T-cell (primary cell): ENCODE measurements at regions not wholly inside any gene's neighbourhood (a gene's known extent, or its start where the extent isn't known, plus 50 kb on each side); places are given as distances from the start of the nearest gene placed in this dataset.

ENCODE experiments used
- ATAC-seq, 4 experiments: fragments of 200-7000 bp in 3 of 4; fragments of 150-1000 bp in 1 of 4; cut with Tn5 transposase; replicated peaks in 1 of 4; 1 replicate in 3 of 4; 2 replicates in 1 of 4; pipeline ENCODE4 v1.10.0; 2021; ENCODE audit warnings: moderate library complexity in 3 of 4, mild to moderate bottlenecking in 2 of 4, moderate number of reproducible peaks in 1 of 4
- CTCF ChIA-PET, 2 donors: fragments of 300-600 bp; sonication (Branson Sonifier 250); formaldehyde crosslinking; loops; one replicate each; lab custom pipeline; 2022; ENCODE audit warnings: antibody characterized with exemption in 2 of 2; lab: Charles Lee
- POLR2A ChIA-PET, 2 donors: fragments of 300-600 bp; sonication (Branson Sonifier 250); formaldehyde crosslinking; loops; one replicate each; lab custom pipeline; 2022; ENCODE audit warnings: antibody characterized with exemption in 2 of 2; lab: Charles Lee
- DNase-seq, 35 experiments: peaks; one replicate each; pipeline versions ENCODE4 v3.0.0 to v3.0.0-alpha.2; 2013 to 2023
- H3K27ac ChIP-seq: one replicate; pipeline ENCODE4 v1.5.1; 2013; ENCODE audit warnings: low read length
- H3K27me3 ChIP-seq, 2 experiments: replicated peaks in 1 of 2; 1 replicate in 1 of 2; 2 replicates in 1 of 2; pipeline versions ENCODE4 v1.6.1 to v1.7.0; 2013; ENCODE audit warnings: low read length in 1 of 2, mixed read lengths in 1 of 2; ENCODE audit not compliant: control insufficient read depth in 2 of 2, insufficient read depth in 2 of 2; ENCODE audit errors: extremely low read depth in 1 of 2
- H3K36me3 ChIP-seq, 2 donors: 1 replicate in 1 of 2; 2 replicates in 1 of 2; pipeline versions ENCODE4 v1.6.1 to v1.7.0; 2013; ENCODE audit warnings: low read length in 1 of 2; ENCODE audit not compliant: control insufficient read depth in 2 of 2, insufficient read depth in 1 of 2; ENCODE audit errors: extremely low read depth in 1 of 2
- H3K4me1 ChIP-seq, 2 experiments: 1 replicate in 1 of 2; 2 replicates in 1 of 2; pipeline versions ENCODE4 v1.6.1 to v1.7.0; 2013; ENCODE audit warnings: low read length in 2 of 2, mixed read lengths in 1 of 2; ENCODE audit not compliant: insufficient read depth in 2 of 2, control insufficient read depth in 1 of 2; ENCODE audit errors: extremely low read depth in 1 of 2
- H3K4me3 ChIP-seq, 2 donors: 1 replicate in 1 of 2; 2 replicates in 1 of 2; pipeline versions ENCODE4 v1.5.1 to v1.7.0; 2013; ENCODE audit warnings: mild to moderate bottlenecking in 2 of 2, low read length in 1 of 2, moderate library complexity in 1 of 2; ENCODE audit not compliant: control insufficient read depth in 1 of 2; ENCODE audit errors: extremely low read depth in 1 of 2
- H3K9me3 ChIP-seq: 2 replicates; pipeline ENCODE4 v1.7.0; 2013
- H3K27ac Mint-ChIP-seq, 2 donors: one replicate each; pipeline ENCODE4 v1.8.0; 2020 to 2021; ENCODE audit warnings: mild to moderate bottlenecking in 2 of 2, mixed read lengths in 2 of 2
- H3K27me3 Mint-ChIP-seq, 2 donors: one replicate each; pipeline ENCODE4 v1.8.0; 2021 to 2022; ENCODE audit warnings: mixed read lengths in 2 of 2
- H3K36me3 Mint-ChIP-seq: one replicate; pipeline ENCODE4 v1.8.0; 2021; ENCODE audit warnings: mixed read lengths
- H3K4me1 Mint-ChIP-seq, 3 donors: one replicate each; pipeline ENCODE4 v1.8.0; 2020 to 2022; ENCODE audit warnings: mixed read lengths in 3 of 3, mild to moderate bottlenecking in 1 of 3
- H3K4me3 Mint-ChIP-seq, 3 donors: one replicate each; pipeline ENCODE4 v1.8.0; 2020 to 2022; ENCODE audit warnings: mild to moderate bottlenecking in 3 of 3, mixed read lengths in 3 of 3, moderate library complexity in 3 of 3
- H3K9me3 Mint-ChIP-seq, 3 donors: one replicate each; pipeline ENCODE4 v1.8.0; 2020 to 2022; ENCODE audit warnings: mixed read lengths in 3 of 3
- WGBS: methylation state at CpG from one replicate; pipeline ENCODE4 v1.1.5; 2013; ENCODE audit warnings: missing lambda C conversion rate; ENCODE audit not compliant: insufficient coverage; 5-methylcytosine and 5-hydroxymethylcytosine counted together

- H3K36me3 Mint-ChIP-seq = no peaks in the 10 kb centered on the region
- no peak overlapping the region for H3K27ac Mint-ChIP-seq
- no peak overlapping the region for H3K4me3 Mint-ChIP-seq
- Histone ChIP-seq H3K36me3 (no peaks in the 10 kb centered on the region), H3K4me3 (no peak overlapping the region), H3K27me3 (no peaks in the 10 kb centered on the region), H3K27ac (no peak overlapping the region), H3K9me3 (no peaks in the 10 kb centered on the region), H3K4me1 (no peaks in the 10 kb centered on the region)
- DNase-seq = no peak
- H3K9me3 Mint-ChIP-seq = no peaks in the 10 kb centered on the region
- CTCF ChIA-PET = no interaction called here
- ATAC-seq = no peak
- no peaks in the 10 kb centered on the region for H3K27me3 Mint-ChIP-seq
- POLR2A ChIA-PET = no interaction called here
- no CpG with 5 or more reads among the region's 2 CpGs for WGBS
- H3K4me1 Mint-ChIP-seq = no peaks in the 10 kb centered on the region
These were observed 447.1 kb upstream of the MAP3K7 start for GRCh38 chr6:91033964-91034363.

GRCh38 chr6:91031581-91031980, 444.7 kb upstream of the MAP3K7 start:
- WGBS = 77% methylated on average over 3 of the region's 4 CpGs
- no peaks in the 10 kb centered on the region for H3K4me1 ChIP-seq
- Mint-ChIP-seq H3K36me3 (no peaks in the 10 kb centered on the region), H3K27ac (no peak overlapping the region), H3K27me3 (peaks cover 0 to 8% of the 10 kb centered on the region in 2 donors), H3K9me3 (no peaks in the 10 kb centered on the region), H3K4me1 (no peaks in the 10 kb centered on the region), H3K4me3 (no peak overlapping the region)
- no peak for ATAC-seq
- no peaks in the 10 kb centered on the region for H3K36me3 ChIP-seq
- ChIA-PET CTCF (no interaction called here), POLR2A (interaction anchor here in 1 of 2 donors (0.5 kb wide), 1 partner anchor 21 kb away, joined by 4 read pairs; no protein-coding TSS in a partner anchor)
- no peak overlapping the region for H3K27ac ChIP-seq
- no peaks in the 10 kb centered on the region for H3K27me3 ChIP-seq
- no peaks in the 10 kb centered on the region for H3K9me3 ChIP-seq
- H3K4me3 ChIP-seq = no peak overlapping the region
- no peak for DNase-seq

GRCh38 chr6:91029211-91029610, 442.3 kb upstream of the MAP3K7 start:
- H3K9me3 Mint-ChIP-seq = no peaks in the 10 kb centered on the region
- no peak overlapping the region for H3K4me3 Mint-ChIP-seq
- no peak for DNase-seq
- H3K4me1 ChIP-seq = no peaks in the 10 kb centered on the region
- ChIA-PET POLR2A (no interaction called here), CTCF (no interaction called here)
- H3K4me3 ChIP-seq = no peak overlapping the region
- no peaks in the 10 kb centered on the region for H3K27me3 ChIP-seq
- H3K27me3 Mint-ChIP-seq = peaks cover 0 to 8% of the 10 kb centered on the region in 2 donors
- H3K27ac Mint-ChIP-seq = no peak overlapping the region
- no peaks in the 10 kb centered on the region for H3K4me1 Mint-ChIP-seq
- H3K36me3 Mint-ChIP-seq = no peaks in the 10 kb centered on the region
- H3K9me3 ChIP-seq = no peaks in the 10 kb centered on the region
- ATAC-seq = no peak
- no peaks in the 10 kb centered on the region for H3K36me3 ChIP-seq
- no peak overlapping the region for H3K27ac ChIP-seq
- 93% methylated on average over 4 of the region's 6 CpGs for WGBS

GRCh38 chr6:91023529-91023928, 436.7 kb upstream of the MAP3K7 start:
- Histone ChIP-seq H3K4me3 (no peak overlapping the region), H3K9me3 (no peaks in the 10 kb centered on the region), H3K36me3 (no peaks in the 10 kb centered on the region), H3K27ac (no peak overlapping the region), H3K27me3 (no peaks in the 10 kb centered on the region), H3K4me1 (no peaks in the 10 kb centered on the region)
- Mint-ChIP-seq H3K27ac (no peak overlapping the region), H3K36me3 (no peaks in the 10 kb centered on the region), H3K9me3 (no peaks in the 10 kb centered on the region), H3K4me3 (no peak overlapping the region), H3K27me3 (peaks cover 0 to 8% of the 10 kb centered on the region in 2 donors), H3K4me1 (no peaks in the 10 kb centered on the region)
- DNase-seq (no peak), ATAC-seq (no peak)
- ChIA-PET CTCF (no interaction called here), POLR2A (no interaction called here)

- no peaks in the 10 kb centered on the region for H3K4me1 ChIP-seq
- POLR2A ChIA-PET = no interaction called here
- ATAC-seq (no peak), DNase-seq (no peak)
- CTCF ChIA-PET = no interaction called here
- H3K9me3 ChIP-seq = no peaks in the 10 kb centered on the region
- no peaks in the 10 kb centered on the region for H3K36me3 ChIP-seq
- Mint-ChIP-seq H3K9me3 (no peaks in the 10 kb centered on the region), H3K27ac (no peak overlapping the region), H3K36me3 (no peaks in the 10 kb centered on the region), H3K4me3 (no peak overlapping the region), H3K4me1 (no peaks in the 10 kb centered on the region), H3K27me3 (no peaks in the 10 kb centered on the region)
- no CpG with 5 or more reads among the region's 1 CpG for WGBS
- H3K4me3 ChIP-seq = no peak overlapping the region
- H3K27ac ChIP-seq = no peak overlapping the region
- H3K27me3 ChIP-seq = no peaks in the 10 kb centered on the region
These were observed 433.9 kb upstream of the MAP3K7 start for GRCh38 chr6:91020744-91021143.

- no peak overlapping the region for H3K4me3 Mint-ChIP-seq
- ChIA-PET POLR2A (no interaction called here), CTCF (no interaction called here)
- H3K27me3 Mint-ChIP-seq = no peaks in the 10 kb centered on the region
- H3K27ac Mint-ChIP-seq = no peak overlapping the region
- no peaks in the 10 kb centered on the region for H3K9me3 Mint-ChIP-seq
- WGBS = 100% methylated on average over 1 of the region's 3 CpGs
- DNase-seq = no peak
- no peaks in the 10 kb centered on the region for H3K27me3 ChIP-seq
- no peaks in the 10 kb centered on the region for H3K36me3 ChIP-seq
- H3K9me3 ChIP-seq = no peaks in the 10 kb centered on the region
- no peaks in the 10 kb centered on the region for H3K4me1 Mint-ChIP-seq
- no peak overlapping the region for H3K4me3 ChIP-seq
- H3K27ac ChIP-seq = no peak overlapping the region
- H3K36me3 Mint-ChIP-seq = no peaks in the 10 kb centered on the region
- no peak for ATAC-seq
- no peaks in the 10 kb centered on the region for H3K4me1 ChIP-seq
These were observed 431.7 kb upstream of the MAP3K7 start for GRCh38 chr6:91018586-91018985.

- H3K9me3 Mint-ChIP-seq = peaks cover 0 to 4% (median 1%) of the 10 kb centered on the region in 3 donors
These were observed 426.6 kb upstream of the MAP3K7 start for GRCh38 chr6:91013511-91013910.

More at GRCh38 chr6:91013511-91013910, 426.6 kb upstream of the MAP3K7 start:
- no peaks in the 10 kb centered on the region for H3K9me3 ChIP-seq
- ChIA-PET POLR2A (no interaction called here), CTCF (no interaction called here)
- Mint-ChIP-seq H3K36me3 (no peaks in the 10 kb centered on the region), H3K27me3 (no peaks in the 10 kb centered on the region), H3K27ac (no peak overlapping the region), H3K4me3 (no peak overlapping the region), H3K4me1 (no peaks in the 10 kb centered on the region)
- H3K4me1 ChIP-seq = no peaks in the 10 kb centered on the region
- no peak for ATAC-seq
- no peak overlapping the region for H3K27ac ChIP-seq
- H3K27me3 ChIP-seq = no peaks in the 10 kb centered on the region
- no peak overlapping the region for H3K4me3 ChIP-seq
- no peak for DNase-seq
- H3K36me3 ChIP-seq = no peaks in the 10 kb centered on the region
